Upper lobe of left lung (tissue), 6 donors: ENCODE measurements at regions not wholly inside any gene's neighbourhood (a gene's known extent, or its start where the extent isn't known, plus 50 kb on each side); places are given as distances from the start of the nearest gene placed in this dataset.

Source experiments
- ATAC-seq, 2 donors: fragments of 200-7000 bp; cut with Tn5 transposase; one replicate each; pipeline ENCODE4 v1.9.1; 2022; ENCODE audit warnings: mild to moderate bottlenecking in 2 of 2, moderate library complexity in 2 of 2; ENCODE audit not compliant: low FRiP score in 2 of 2
- DNase-seq, 2 donors: peaks; one replicate each; pipeline ENCODE4 v3.0.0-alpha.2; 2019 to 2020
- H3K27ac ChIP-seq, 4 donors: fragments of 200-600 bp; sonication (generic); one replicate each; pipeline ENCODE4 v1.5.1; 2016 to 2019
- H3K27me3 ChIP-seq, 4 donors: fragments of 200-600 bp; sonication (generic); one replicate each; pipeline ENCODE4 v1.5.1; 2017 to 2019
- H3K36me3 ChIP-seq, 4 donors: fragments of 200-600 bp; sonication (generic); one replicate each; pipeline ENCODE4 v1.5.1; 2016 to 2019
- H3K4me1 ChIP-seq, 4 donors: fragments of 200-600 bp; sonication (generic); one replicate each; pipeline ENCODE4 v1.5.1; 2018 to 2019
- H3K4me3 ChIP-seq, 4 donors: fragments of 200-600 bp; sonication (generic); one replicate each; pipeline ENCODE4 v1.5.1; 2017 to 2019; ENCODE audit warnings: mild to moderate bottlenecking in 2 of 4, moderate library complexity in 1 of 4
- H3K9me3 ChIP-seq, 4 donors: fragments of 200-600 bp; sonication (generic); one replicate each; pipeline ENCODE4 v1.5.1; 2018 to 2019
- CTCF ChIP-seq, 6 experiments: fragments of 450-650 bp in 4 of 6; fragments of 200-600 bp in 2 of 6; sonication (generic) in 2 of 6; IDR thresholded peaks; one replicate each; pipeline ENCODE4 v1.5.1; 2016 to 2019; ENCODE audit warnings: antibody characterized with exemption in 6 of 6
- EP300 ChIP-seq, 4 donors: sonication (generic); formaldehyde crosslinking; IDR thresholded peaks; one replicate each; pipeline ENCODE4 v1.5.1; 2017; ENCODE audit warnings: antibody characterized with exemption in 4 of 4, control low read depth in 2 of 4
- POLR2A ChIP-seq, 4 donors: fragments of 450-650 bp; IDR thresholded peaks; one replicate each; pipeline ENCODE4 v1.5.1; 2016 to 2017; ENCODE audit warnings: antibody characterized with exemption in 4 of 4, mild to moderate bottlenecking in 2 of 4
- POLR2AphosphoS5 ChIP-seq, 2 donors: sonication (generic); formaldehyde crosslinking; IDR thresholded peaks; one replicate each; pipeline ENCODE4 v1.5.1; 2017; ENCODE audit warnings: antibody characterized with exemption in 2 of 2
- WGBS, 2 donors: methylation state at CpG; one replicate each; pipeline ENCODE4 v1.1.5; 2017 to 2018; 5-methylcytosine and 5-hydroxymethylcytosine counted together
- donor health status: DM: no; HTN: no; CAD: no; lungs with moderate emphysema.
- donor health status: DM: no; HTN: yes; CAD: no; lungs with severe emphysema.

DNA sequence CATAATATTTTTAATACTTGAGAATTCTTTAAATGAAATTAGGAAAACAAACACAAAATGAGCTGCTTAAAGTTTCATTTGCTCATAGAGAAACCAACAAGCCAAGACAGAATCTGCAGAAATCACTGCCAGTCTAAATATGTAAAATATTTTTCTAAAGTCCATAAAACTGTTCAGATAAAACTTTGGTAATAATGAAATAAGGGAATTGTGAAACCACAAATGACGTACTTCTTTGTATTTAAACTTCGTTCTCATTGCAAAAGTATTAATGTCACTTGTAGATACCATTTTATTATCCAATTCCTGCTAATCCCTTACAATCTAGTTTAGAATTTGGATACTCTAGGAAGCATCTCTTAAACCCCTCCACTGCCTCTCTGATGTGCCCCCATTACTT, 234.5 kb upstream of the NEGR1 start:
- WGBS, 2 donors = 78 to 88% methylated on average over 2 of the region's 2 CpGs
- ATAC-seq (no peak), DNase-seq (no peak)
- no peaks in the 10 kb centered on the region for H3K4me1 ChIP-seq
- TF ChIP-seq POLR2A (IDR thresholded peaks at IDR 0.05) (no peak), CTCF (IDR thresholded peaks at IDR 0.05) (no peak), POLR2AphosphoS5 (IDR thresholded peaks at IDR 0.05) (no peak), EP300 (IDR thresholded peaks at IDR 0.05) (no peak)
- H3K27ac ChIP-seq = no peak overlapping the region
- no peaks in the 10 kb centered on the region for H3K27me3 ChIP-seq
- H3K4me3 ChIP-seq = no peak overlapping the region
- H3K36me3 ChIP-seq = no peaks in the 10 kb centered on the region
- no peaks in the 10 kb centered on the region for H3K9me3 ChIP-seq

DNA sequence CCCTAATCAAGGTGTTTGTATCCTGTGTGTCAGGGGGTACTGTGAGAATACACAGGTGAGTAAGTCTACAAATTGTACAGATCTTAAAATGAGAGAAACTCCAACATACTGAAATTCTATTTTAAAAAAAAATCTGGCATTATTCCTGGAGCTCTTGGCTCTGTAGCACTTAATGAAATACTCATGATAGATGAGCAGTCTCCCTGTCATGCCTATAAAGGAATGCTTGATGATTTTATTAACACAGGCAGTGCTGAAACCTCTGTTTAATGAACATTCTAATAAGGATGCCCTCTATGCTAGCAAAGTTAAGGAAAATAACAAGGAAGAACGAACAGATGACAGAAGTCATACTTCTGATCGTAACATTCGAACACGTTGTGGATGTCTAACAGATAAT, 233.9 kb upstream of the NEGR1 start:
- Histone ChIP-seq H3K4me3 (no peak overlapping the region), H3K9me3 (no peaks in the 10 kb centered on the region), H3K36me3 (no peaks in the 10 kb centered on the region), H3K27me3 (no peaks in the 10 kb centered on the region), H3K27ac (no peak overlapping the region), H3K4me1 (no peaks in the 10 kb centered on the region)
- ATAC-seq (no peak), DNase-seq (no peak)
- no peak for TF ChIP-seq CTCF (IDR thresholded peaks at IDR 0.05)
- TF ChIP-seq POLR2AphosphoS5 (IDR thresholded peaks at IDR 0.05) = no peak
- no peak for TF ChIP-seq EP300 (IDR thresholded peaks at IDR 0.05)
- no peak for TF ChIP-seq POLR2A (IDR thresholded peaks at IDR 0.05)
- 78 to 83% methylated on average over 4 of the region's 4 CpGs for WGBS, 2 donors

DNA sequence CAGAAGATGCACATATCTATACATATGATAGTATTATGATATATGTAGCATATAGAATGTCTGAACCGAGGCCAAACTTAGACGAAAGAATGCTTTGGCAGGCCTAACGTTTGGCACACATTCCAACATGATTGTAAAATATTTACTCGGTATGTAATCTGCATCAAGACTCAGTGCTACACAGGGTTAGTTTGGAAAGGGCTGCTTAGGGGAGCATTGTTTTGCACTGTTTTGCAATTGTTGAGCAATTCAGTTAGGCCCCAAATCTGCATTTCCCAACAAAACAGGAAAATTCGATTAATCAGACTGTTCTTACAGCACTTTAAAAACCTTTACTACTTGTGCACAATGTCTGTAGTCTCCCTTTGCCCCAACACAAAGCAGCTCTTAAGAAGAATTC, 216.0 kb upstream of the NEGR1 start:
- Histone ChIP-seq H3K4me1 (peaks cover 0 to 4% (median 0%) of the 10 kb centered on the region in 4 donors), H3K36me3 (no peaks in the 10 kb centered on the region), H3K4me3 (no peak overlapping the region), H3K27ac (no peak overlapping the region), H3K27me3 (no peaks in the 10 kb centered on the region), H3K9me3 (no peaks in the 10 kb centered on the region)
- DNase-seq (no peak), ATAC-seq (no peak)
- 40% methylated on average over 5 of the region's 5 CpGs for WGBS, 2 donors
- no peak for TF ChIP-seq EP300 (IDR thresholded peaks at IDR 0.05)
- no peak for TF ChIP-seq POLR2AphosphoS5 (IDR thresholded peaks at IDR 0.05)
- TF ChIP-seq CTCF (IDR thresholded peaks at IDR 0.05) = no peak
- no peak for TF ChIP-seq POLR2A (IDR thresholded peaks at IDR 0.05)

- no peak for TF ChIP-seq EP300 (IDR thresholded peaks at IDR 0.05)
- Histone ChIP-seq H3K9me3 (no peaks in the 10 kb centered on the region), H3K27ac (no peak overlapping the region), H3K4me1 (no peaks in the 10 kb centered on the region), H3K4me3 (no peak overlapping the region), H3K27me3 (no peaks in the 10 kb centered on the region), H3K36me3 (no peaks in the 10 kb centered on the region)
- DNase-seq = no peak
- ATAC-seq = no peak
Observed at GRCh38 chr1:72489801-72490200, 207.5 kb upstream of the NEGR1 start.

DNA sequence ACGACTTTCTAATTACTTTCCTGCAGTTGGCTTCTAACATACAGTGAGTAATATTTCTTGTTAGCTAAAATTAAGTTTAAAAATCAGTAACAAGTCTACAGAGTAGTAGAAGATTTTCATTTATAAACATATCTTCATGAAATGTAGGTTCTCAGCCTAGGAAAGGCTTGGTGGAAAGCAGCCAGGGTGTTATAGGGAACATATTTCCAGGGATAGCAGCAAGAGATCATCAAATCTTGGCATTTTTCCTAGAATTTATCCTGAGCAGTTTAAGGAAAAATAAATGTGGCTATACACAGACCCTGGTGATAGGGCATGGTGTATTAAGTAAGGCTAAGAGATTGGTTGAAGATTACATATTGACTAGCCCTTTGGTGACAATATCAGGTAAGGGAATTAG, 203.5 kb upstream of the NEGR1 start:
- no peak overlapping the region for H3K27ac ChIP-seq
- H3K4me3 ChIP-seq = no peak overlapping the region
- TF ChIP-seq EP300 (IDR thresholded peaks at IDR 0.05) (no peak), POLR2A (IDR thresholded peaks at IDR 0.05) (no peak), CTCF (IDR thresholded peaks at IDR 0.05) (no peak), POLR2AphosphoS5 (IDR thresholded peaks at IDR 0.05) (no peak)
- no peaks in the 10 kb centered on the region for H3K27me3 ChIP-seq
- H3K9me3 ChIP-seq = no peaks in the 10 kb centered on the region
- ATAC-seq (no peak), DNase-seq (no peak)
- H3K36me3 ChIP-seq = no peaks in the 10 kb centered on the region
- no peaks in the 10 kb centered on the region for H3K4me1 ChIP-seq
- 43 to 55% methylated on average over 1 of the region's 1 CpG for WGBS, 2 donors
